HG03135 (cell line): ENCODE measurements at regions not wholly inside any gene's neighbourhood (a gene's known extent, or its start where the extent isn't known, plus 50 kb on each side); places are given as distances from the start of the nearest gene placed in this dataset.
"Not testable (repeated sequence)": the region's sequence is repeated elsewhere in the genome, so short reads cannot be mapped to it uniquely, and the experiment has no call there.

Experiments used
- ATAC-seq: cut with Tn5 transposase; IDR thresholded peaks from one replicate; pipeline ENCODE4 v1.9.1; 2021; ENCODE audit warnings: mild to moderate bottlenecking, moderate library complexity; ENCODE audit not compliant: unreplicated experiment

GRCh38 chrX:20718592-20719380, 452.1 kb upstream of the RPS6KA3 start:
- no peak for ATAC-seq

- no peak for ATAC-seq
These were observed 448.5 kb upstream of the RPS6KA3 start for GRCh38 chrX:20715176-20715575.

- ATAC-seq: no peak
These were observed 446.1 kb upstream of the RPS6KA3 start for GRCh38 chrX:20712811-20713210.

GRCh38 chrX:20711366-20711765, 444.7 kb upstream of the RPS6KA3 start:
- no peak for ATAC-seq

DNA sequence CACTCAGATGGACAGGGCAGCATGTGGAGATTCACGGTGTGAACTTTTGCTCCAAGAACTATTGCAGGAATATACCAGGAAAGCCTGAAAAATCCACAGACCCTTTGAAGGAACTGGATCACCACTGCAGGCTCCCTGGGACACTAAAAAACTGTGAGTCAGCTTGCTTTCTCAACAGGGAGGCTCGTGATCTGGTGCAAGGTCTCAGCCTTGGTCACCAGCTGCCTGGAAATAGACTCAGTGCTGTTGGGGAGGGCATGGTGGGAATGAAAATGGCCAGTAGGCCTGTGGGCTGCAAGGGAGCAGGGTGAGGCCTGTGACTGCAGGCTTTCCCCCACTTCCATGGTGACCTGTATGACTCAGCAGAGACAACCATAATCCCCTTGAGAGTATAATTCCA, 426.4 kb upstream of the RPS6KA3 start:
- ATAC-seq: no peak

DNA sequence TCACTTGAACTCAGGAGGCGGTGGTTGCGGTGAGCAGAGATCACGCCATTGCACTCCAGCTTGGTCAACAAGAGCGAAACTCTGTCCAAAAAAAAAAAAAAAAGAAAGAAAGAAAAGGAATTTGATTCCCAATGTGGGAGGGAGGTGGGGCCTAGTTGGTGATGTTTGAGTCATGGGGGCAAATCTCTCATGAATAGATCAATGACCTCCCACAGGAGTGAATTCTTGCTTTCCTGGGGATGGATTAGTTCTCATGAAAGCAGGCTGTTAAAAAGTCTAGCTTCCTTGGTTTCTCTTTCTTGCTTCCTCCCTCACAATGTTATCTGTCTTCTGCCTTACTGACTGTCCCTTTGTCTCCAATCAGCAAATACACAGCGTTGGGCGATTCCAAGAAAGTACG, 419.5 kb upstream of the RPS6KA3 start:
- ATAC-seq: no peak

DNA sequence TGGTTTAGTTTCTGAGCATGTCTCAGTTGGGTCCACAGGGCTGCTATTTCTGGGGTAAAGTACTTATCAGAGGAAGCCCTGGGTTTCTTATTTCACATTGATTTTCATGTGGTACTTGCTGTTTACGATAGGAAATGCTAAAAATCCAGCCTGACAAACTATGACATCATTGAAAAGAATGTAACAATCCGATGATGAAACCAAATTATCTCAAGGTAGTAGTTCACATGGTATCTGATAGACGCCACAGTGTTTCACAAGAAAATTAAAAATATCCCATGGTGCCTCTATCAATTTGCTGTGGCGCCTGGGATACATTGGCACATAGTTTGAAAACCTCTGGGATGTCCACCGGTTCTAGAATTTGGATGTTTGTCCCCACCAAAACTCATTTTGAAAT, 418.9 kb upstream of the RPS6KA3 start:
- ATAC-seq: no peak

GRCh38 chrX:20681683-20682082, 415.0 kb upstream of the RPS6KA3 start:
- no peak for ATAC-seq

DNA sequence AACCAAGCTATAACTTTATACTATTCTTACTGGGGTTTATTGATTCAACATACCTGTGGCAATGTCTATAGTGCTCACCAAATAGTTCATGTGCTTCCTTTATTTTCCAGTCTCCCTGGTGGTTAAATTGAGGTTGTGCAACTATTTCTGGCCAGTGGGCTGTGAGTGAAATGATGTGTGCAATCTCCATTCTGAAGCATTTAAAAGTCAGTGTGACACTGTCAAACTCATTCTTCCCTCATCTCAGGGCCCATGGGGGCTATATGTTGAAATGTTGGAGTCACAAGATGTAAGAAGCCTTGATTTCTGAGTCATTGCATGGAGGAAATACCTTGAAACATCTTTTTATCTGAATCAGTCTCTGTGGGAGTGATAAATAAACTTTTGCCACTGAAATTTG, 414.3 kb upstream of the RPS6KA3 start:
- ATAC-seq: no peak

GRCh38 chrX:20672476-20672875, 405.8 kb upstream of the RPS6KA3 start:
- no peak for ATAC-seq

GRCh38 chrX:20671746-20672145, 405.0 kb upstream of the RPS6KA3 start:
- not testable (repeated sequence) for ATAC-seq

DNA sequence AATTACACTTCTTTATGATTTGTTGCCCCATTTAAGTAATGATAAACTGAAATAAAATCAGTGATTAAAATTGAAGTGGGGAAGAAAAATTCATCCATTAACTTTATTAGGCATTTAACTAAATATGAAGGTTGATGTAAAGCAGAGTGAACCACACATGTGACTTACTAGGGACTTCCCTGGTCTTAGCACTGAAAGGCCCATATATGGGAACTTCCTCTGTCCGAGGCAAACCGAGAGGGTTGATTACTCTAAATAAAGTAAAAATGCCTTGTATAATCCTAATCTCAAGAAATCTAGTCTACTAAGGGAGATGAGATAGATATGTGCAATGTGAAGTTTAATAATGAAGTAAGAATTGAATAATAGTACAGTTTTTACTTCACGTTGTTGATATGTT, 403.9 kb upstream of the RPS6KA3 start:
- no peak for ATAC-seq

DNA sequence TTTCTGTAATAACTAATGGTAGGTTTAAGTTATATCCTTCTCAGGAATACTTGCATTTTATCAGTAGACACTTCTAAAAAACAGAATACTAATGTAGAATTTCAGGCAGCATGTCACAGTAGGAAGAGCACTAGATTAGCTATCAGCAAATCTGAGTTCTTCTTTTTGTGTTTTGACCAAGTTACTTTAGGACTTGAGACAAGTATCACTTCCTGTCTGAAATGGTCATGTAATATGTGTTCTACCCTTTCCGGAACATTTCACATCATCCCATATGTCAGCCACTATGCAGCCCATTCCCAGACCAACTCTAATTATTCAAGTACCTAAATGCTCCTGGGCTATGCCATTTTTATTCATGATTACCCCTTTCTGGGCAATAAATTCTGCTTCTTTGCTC, 401.8 kb upstream of the RPS6KA3 start:
- no peak for ATAC-seq

- ATAC-seq: no peak
These were observed 399.6 kb upstream of the RPS6KA3 start for GRCh38 chrX:20666331-20666730.

GRCh38 chrX:20665481-20665880, 398.8 kb upstream of the RPS6KA3 start:
- ATAC-seq: no peak

GRCh38 chrX:20664774-20665173, 398.1 kb upstream of the RPS6KA3 start:
- no peak for ATAC-seq

DNA sequence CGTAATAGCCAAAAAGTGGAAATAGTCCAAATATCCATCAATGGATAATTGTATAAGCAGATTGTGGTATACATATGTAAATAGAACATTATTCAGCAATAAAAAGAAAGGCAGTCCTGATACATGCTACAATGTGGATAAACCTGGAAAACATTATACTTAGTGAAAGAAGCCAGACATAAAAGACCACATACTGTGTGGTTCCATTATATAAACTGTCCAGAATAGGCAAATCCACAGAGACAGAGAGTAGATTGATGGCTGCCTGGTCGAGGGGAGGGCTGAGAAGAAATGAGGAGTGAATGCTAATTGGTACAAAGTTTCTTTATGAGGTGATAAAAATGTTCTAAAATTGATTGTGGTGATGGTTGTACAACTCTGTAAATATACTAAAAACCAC, 397.4 kb upstream of the RPS6KA3 start:
- no peak for ATAC-seq

DNA sequence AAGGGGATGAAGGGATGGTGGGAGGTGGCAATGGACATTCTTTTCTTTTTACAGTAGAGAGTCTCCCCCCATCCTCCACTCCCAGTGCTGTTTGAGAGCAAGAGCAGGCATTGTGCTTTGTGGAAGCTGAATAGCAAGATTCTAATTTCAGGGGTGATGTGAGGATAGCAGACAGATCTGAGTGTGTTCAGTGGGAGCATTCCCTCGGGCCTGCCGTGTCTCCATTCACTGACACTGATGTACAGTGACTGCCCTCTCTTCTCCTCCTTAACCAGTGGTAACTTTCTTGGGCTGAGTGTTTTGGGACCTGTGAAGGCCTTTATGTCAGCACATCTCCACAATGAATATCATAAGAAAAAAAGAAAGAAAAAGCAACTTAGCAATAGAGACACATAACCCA, 396.6 kb upstream of the RPS6KA3 start:
- no peak for ATAC-seq

DNA sequence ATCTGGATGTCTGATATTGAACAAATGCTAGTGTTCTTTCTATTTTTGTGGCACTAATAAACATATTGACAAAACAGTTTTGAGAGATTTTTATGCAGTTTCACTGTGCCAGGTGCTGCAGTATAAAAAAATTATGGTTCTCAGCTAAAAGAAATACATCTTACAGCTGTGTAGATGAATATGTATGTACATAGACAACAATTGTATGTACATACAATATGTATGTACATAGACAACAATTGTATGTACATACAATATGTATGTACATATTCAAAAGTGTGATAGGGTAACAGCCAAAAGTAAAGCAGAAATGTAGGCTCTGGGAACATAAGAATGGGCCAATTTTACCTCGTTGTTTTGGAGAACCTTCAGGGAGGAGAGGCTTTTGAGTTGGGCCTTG, 390.0 kb upstream of the RPS6KA3 start:
- ATAC-seq: no peak

GRCh38 chrX:20654596-20655106, 387.9 kb upstream of the RPS6KA3 start:
- no peak for ATAC-seq

DNA sequence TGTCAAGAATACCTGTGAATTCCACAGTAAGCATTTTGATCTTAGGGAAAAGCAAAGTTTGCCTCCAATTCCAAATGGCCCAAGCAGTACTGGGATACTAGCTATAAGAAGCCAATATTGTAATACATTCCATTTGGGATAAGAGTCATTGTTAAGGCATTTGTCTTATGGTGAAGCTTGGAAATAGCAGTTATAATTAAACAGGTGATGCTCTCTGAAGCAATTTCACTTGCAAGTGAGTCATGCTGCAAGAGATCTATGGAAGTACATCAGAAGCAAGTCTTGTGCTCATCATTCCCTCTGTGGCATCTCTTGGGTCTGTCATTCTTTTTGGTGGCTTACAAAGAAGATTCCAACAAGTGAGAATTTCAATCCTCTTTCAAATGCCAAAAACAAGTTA, 386.4 kb upstream of the RPS6KA3 start:
- ATAC-seq: no peak

DNA sequence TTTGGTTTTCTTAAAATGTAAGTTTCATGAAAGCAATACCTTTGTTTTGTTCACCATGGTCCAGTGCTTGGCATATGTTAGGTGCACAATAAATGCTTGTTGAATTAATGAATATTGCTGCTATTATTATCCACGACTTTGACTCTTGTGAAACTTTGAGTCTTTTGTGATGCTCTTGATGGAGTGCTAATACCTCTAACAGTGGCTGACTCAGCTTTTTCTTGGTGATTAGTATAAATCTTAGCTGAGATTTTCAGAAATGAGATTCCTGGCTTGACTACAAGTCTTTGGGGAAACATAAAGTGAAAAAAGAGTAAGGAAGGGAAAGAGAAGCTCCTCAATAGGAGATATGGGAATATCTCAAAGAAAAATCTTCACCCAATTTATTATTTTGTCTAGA, 375.2 kb upstream of the RPS6KA3 start:
- ATAC-seq: no peak

DNA sequence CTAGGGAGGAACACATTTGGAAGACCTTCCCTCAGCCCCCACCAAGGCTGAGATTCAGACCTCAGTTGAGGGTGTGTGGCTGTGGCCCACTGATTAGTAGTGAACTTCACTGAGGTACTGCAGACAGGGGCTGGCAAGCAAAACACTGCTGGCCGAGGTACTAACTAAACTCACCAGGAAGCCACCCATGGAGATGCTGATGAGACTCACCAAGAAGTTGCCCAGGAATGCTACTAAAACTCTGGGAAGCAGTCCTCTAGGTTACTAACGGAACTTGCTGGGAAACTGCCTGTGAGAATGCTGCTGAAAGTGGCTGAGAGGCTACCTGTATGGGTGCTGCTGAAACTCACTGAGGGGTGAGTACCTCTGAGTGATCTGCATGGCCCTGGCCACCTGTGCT, 372.4 kb upstream of the RPS6KA3 start:
- no peak for ATAC-seq
